GM19043 (cell line): ENCODE measurements at regions not wholly inside any gene's neighbourhood (a gene's known extent, or its start where the extent isn't known, plus 50 kb on each side); places are given as distances from the start of the nearest gene placed in this dataset.

ENCODE experiments used
- ATAC-seq: cut with Tn5 transposase; IDR thresholded peaks from one replicate; pipeline ENCODE4 v1.9.1; 2021; ENCODE audit warnings: low read depth; ENCODE audit not compliant: unreplicated experiment

GRCh38 chr10:78981257-78981969 is 87.4 kb upstream of the ZMIZ1 start:
- peak; percentile 91 for ATAC-seq

GRCh38 chr10:78981970-78982281 is 86.8 kb upstream of the ZMIZ1 start:
- no peak for ATAC-seq

- ATAC-seq = no peak
Observed at GRCh38 chr10:78982726-78983125, 86.0 kb upstream of the ZMIZ1 start.

GRCh38 chr10:78983608-78984007 is 85.2 kb upstream of the ZMIZ1 start:
- ATAC-seq = no peak

GRCh38 chr10:78985973-78986818 is 82.6 kb upstream of the ZMIZ1 start:
- ATAC-seq = no peak

- peak; percentile 66 for ATAC-seq
Observed at GRCh38 chr10:78991187-78991586, 77.6 kb upstream of the ZMIZ1 start.

- ATAC-seq = peak; percentile 75
Observed at GRCh38 chr10:78992333-78992732, 76.4 kb upstream of the ZMIZ1 start.

GRCh38 chr10:78993261-78993945 is 75.4 kb upstream of the ZMIZ1 start:
- ATAC-seq = no peak

GRCh38 chr10:78995987-78996791 is 72.6 kb upstream of the ZMIZ1 start:
- ATAC-seq = no peak

GRCh38 chr10:78996792-78997129 is 72.0 kb upstream of the ZMIZ1 start:
- ATAC-seq = no peak

- ATAC-seq = no peak
Observed at GRCh38 chr10:78997635-78998618, 70.8 kb upstream of the ZMIZ1 start.

GRCh38 chr10:79001082-79001885 is 67.5 kb upstream of the ZMIZ1 start:
- no peak for ATAC-seq

- no peak for ATAC-seq
Observed at GRCh38 chr10:79002336-79002735, 66.4 kb upstream of the ZMIZ1 start.

- no peak for ATAC-seq
Observed at GRCh38 chr10:79003183-79004100, 65.3 kb upstream of the ZMIZ1 start.

GRCh38 chr10:79004311-79004710 is 64.5 kb upstream of the ZMIZ1 start:
- no peak for ATAC-seq

GRCh38 chr10:79005126-79005810 is 63.5 kb upstream of the ZMIZ1 start:
- ATAC-seq = no peak

GRCh38 chr10:79007018-79007417 is 61.7 kb upstream of the ZMIZ1 start:
- no peak for ATAC-seq
